Activated CD8-positive, alpha-beta memory T cell treated with anti-CD3 and anti-CD28 coated beads for 36 hours (primary cell): ENCODE measurements at regions not wholly inside any gene's neighbourhood (a gene's known extent, or its start where the extent isn't known, plus 50 kb on each side); places are given as distances from the start of the nearest gene placed in this dataset.

Experiments used
- CTCF ChIA-PET: fragments of 350-600 bp; sonication (Branson Sonifier 250); formaldehyde crosslinking; loops from one replicate; lab custom pipeline; 2021; ENCODE audit warnings: antibody characterized with exemption; lab: Charles Lee
- POLR2A ChIA-PET: fragments of 350-600 bp; sonication (Branson Sonifier 250); formaldehyde crosslinking; loops from one replicate; lab custom pipeline; 2021; ENCODE audit warnings: antibody characterized with exemption; lab: Charles Lee

DNA sequence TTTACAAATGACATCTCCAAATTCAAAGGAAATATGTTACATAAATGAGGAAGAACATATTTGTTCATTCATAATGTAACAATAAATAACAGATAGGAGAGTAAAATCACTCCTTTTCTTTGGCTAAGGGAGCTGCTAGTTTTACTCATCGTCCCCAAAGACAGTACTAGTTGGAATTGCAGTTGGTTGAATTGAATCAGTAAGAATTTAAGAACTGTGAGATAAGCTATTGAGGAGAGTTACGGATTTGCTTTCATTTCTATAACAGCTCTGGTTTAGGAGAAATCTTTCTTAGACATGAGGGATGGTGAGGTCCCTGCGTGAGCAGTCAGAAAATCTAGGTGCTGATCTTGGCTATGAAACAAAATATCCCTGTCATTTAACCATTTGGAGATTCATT, 402.8 kb downstream of the AEBP2 start:
- ChIA-PET CTCF (interaction anchor here (0.5 kb wide), 1 partner anchor 32 kb away, joined by 3 read pairs; no protein-coding TSS in a partner anchor), POLR2A (no interaction called here)

DNA sequence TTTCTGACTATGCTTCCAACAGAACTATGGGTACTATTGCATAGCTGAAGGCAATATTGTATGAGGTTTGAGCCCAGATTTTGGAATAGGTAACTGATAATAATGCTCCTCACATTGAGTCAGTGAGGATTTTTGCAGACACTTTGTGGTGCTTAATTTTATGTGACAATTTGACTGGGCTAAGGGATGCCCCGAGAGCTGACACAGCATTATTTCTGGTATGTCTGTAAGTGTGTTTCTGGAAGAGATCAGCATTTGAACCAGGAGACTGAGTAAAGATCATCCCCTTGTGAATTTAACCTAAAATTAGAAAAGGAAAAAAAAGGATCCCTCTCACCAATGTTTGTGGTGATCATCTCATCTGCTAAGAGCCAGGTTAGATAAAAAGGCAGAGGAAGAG, 404.9 kb downstream of the AEBP2 start:
- CTCF ChIA-PET: interaction anchor here (0.5 kb wide), 1 partner anchor 1190 kb away, joined by 4 read pairs; no protein-coding TSS in a partner anchor
- POLR2A ChIA-PET: no interaction called here

DNA sequence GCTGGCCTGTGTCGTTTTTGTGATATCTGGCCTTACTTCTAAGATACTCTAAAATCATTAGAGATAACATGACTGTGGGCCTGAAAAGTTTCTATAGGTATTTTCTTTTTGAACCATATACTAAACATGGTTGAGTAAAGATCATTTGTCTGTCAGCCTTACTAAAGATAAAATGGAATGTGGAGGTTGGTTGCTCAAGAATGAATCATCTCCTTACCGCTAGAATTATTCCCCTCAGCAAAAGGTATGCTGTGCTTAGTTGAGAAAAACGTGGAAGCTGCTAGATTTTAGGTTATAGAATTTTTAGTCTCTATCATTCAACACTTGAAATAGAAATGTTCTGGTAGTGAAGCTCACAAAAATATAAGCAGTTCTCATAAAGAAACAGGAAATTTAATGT, 407.3 kb downstream of the AEBP2 start:
- CTCF ChIA-PET: no interaction called here
- POLR2A ChIA-PET: no interaction called here

DNA sequence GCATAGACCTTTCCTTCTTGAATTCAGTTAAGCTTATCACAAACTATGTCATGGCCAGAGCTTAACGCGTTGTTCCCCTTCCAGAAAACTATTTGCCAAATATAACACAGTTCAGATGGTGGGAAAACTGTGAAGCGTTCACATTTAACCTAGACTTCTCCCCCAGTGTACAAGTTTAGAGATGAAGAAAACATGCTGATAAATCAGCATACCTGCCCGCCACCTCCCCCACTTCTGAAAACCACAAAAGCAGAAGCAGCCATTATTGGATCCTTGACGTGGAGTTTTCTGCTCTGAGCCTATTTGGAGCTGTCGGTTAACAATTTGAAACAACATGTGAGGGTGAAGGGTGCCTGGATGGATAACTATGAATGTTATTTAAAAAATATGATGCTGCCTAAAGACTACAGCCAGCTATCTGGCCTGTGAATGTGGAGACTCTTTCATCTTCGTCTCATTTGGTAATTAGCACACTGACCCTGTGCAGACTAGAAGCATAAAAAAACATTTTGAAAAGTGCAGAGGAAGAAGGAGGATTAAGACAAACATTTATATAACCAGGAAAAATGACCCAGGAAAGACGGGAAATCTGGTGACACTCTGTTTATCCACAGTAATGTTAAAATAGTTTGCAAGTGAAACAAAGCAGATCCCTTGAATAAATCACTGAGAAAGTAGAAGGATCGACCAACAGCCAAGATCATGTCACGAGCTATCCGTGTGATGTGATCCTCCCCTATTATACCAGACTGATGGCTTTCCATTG, 408.2 kb downstream of the AEBP2 start:
- ChIA-PET POLR2A (no interaction called here), CTCF (no interaction called here)

DNA sequence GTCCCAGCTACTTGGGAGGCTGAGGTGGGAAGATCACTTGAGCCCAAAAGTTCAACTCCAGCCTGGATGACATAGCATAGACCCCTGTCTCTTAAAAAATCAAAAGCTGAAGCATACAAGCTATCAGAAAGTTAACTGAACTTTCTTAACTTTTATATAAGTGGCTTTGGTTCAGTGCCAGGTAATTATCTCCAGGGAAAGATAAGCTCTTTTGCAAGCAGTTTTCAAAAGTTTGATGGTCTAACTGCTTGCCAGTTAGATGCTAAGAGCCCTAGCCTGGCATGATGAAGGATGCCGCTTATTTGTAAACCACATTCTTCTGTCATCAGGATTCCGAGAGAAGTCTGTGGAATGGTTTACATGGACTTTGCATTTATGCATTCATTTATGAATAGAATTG, 409.1 kb downstream of the AEBP2 start:
- CTCF ChIA-PET: no interaction called here
- POLR2A ChIA-PET: interaction anchor here (0.5 kb wide), 1 partner anchor 14 kb away, joined by 3 read pairs; no protein-coding TSS in a partner anchor

DNA sequence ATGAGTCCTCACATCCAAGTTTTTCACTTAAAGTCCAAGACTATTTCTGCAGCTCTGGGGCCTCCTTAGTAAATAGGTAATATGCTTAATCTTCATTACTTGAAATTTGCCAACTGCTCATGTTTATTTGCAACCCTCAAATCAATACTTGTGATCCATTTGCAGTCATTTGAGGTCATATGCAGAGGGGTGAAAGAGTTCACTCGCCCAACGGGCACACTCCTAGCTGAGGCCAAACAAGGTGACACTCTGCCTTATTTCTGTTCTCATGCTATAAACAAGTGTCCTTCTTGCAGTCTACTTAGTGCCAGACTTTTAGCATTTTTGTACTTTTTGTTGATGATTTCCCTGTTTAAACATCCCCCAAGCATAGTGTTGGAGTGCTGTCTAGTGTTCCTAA, 409.9 kb downstream of the AEBP2 start:
- POLR2A ChIA-PET: no interaction called here
- CTCF ChIA-PET: no interaction called here

DNA sequence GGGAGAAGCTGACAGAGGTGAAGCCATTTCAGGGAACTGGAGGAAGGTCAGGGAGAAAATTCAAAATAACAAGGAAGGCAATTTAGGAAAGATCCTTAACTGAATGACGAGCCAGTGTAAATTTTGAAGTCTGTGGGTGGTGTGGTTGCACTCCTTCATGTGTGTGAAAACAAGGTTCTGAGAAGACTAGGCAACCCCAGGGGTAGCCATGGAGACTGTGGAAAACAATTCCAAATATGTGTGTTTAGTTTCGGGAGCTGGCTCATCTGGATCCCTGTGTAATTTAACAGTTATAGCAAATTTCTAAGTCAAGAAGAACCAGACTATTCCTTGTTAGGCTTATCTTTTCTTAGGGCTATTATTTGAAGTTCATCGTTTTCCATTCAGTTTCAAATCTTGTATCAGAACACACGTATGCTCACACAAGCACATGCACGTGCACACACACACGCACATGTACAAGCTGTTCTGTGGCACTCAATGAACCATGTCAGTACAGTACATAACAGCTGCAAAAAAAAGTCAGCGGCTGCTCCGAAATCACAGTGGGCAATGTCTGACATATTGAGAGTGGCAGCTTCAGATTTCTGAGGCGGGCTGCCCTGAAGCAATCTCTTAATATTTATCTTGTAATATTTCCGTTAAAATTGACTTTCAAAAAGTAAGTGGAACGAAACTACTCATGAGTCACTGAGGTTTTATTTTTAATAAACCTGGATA, 411.2 kb downstream of the AEBP2 start:
- POLR2A ChIA-PET: no interaction called here
- CTCF ChIA-PET: no interaction called here

DNA sequence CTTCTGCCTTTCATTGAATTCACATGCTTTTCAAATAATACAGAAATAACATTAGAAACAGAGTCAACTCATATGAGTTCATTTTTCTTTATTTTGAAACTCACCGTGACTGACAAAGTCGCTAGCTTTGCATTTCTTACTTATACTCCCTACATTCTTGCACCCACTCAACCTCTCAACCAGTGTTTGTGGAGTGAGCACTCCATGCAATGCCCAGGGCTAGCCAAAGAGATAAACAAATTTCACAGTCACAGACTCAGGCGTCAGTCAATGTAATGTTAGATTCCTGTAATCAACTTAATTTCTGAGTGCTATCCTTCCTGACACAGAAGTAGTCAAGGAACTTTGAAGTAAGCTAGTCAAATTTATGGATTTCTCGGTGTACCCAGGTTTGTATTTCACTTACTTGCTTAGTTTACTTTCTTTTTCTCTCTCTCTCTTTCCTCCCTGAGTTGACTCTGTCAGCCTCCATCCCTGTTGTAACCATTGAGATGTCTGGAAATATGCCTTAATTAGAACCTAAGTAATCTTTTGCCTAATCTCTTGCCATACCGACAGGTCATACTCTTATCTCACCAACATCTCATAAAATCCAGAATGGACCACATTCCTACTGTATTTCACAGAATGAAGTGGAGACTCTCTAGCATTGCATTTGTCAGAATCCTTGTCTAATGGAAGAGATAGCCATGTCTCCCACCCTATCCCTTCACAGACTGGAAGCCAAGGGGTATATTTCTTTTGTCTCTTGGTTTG, 413.0 kb downstream of the AEBP2 start:
- CTCF ChIA-PET: no interaction called here
- POLR2A ChIA-PET: no interaction called here

DNA sequence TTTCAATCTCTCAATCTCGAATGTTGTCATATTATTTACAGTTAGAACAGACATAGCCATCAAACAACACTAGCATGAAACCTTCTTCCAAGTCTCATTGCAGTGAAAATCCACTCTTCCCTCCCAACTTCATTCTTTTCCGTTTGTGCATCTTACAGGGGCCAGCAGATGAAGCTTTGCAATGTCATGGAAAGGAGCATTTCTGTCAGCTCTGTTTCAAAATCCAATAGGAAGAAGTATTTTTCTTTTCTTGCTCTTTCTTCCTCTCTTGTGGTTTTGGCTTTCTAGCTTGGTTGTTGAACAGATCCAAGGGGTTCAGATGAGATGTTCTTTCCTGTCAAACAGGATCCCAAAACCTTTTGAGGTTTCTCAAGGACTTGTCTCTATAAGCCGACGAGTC, 416.6 kb downstream of the AEBP2 start:
- ChIA-PET POLR2A (no interaction called here), CTCF (no interaction called here)

DNA sequence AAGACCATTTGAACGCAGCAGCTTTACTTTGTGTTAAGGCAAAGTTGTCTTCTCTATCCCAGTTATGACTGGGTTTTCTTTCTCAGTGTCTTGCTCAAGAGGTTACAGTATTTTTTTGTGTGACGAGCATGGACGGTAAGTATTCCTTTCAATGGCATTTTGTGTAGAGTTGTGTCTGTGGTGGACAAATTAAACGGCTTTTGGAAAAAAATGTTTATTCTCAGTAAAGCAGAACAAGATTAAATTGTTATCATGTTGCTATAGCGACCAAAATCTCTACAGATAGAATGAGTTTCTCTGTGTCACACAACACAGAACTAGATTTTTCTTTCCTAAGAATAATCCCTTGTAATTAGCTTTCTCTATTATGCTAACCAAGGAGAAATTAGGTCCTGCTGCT, 417.1 kb downstream of the AEBP2 start:
- ChIA-PET CTCF (no interaction called here), POLR2A (no interaction called here)

DNA sequence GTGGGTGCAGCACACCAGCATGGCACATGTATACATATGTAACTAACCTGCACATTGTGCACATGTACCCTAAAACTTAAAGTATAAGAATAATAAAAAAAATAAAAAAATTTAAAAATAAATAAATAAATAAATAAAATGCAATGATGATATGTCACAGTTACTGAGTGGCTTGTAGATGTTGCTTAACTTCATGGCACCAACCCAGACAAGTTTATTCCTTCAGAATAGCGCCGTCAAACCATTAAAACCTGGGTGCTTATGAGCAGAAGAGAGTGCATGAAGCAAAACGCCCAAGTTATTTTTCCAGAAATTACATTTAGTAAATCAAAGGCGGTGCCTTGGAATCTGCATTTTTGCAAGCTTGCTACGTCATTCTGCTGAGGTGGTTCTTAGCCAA, 417.9 kb downstream of the AEBP2 start:
- CTCF ChIA-PET: no interaction called here

DNA sequence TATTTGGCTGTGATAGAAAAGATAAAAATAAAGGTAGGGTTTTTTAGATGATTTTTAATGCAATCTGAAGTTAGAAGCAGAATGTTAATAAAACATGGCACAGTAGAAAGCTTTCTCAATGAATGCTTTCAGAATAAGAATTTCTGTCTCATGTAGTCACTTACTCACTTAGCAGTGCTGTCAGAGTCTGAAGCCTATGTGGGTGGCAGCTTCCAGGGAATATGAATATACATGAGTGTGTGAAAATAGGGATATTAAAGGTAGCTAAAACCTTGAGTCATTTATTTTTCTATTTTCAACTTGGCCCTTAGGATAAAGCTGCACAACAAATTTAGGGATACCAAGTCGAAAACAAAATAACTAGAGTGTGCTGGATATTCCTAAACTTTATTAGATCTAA, 427.9 kb downstream of the AEBP2 start:
- ChIA-PET CTCF (interaction anchor here (0.6 kb wide), 1 partner anchor 71 kb away, joined by 3 read pairs; no protein-coding TSS in a partner anchor), POLR2A (no interaction called here)

More for the DNA sequence above, 417.9 kb downstream of the AEBP2 start:
- POLR2A ChIA-PET: no interaction called here

DNA sequence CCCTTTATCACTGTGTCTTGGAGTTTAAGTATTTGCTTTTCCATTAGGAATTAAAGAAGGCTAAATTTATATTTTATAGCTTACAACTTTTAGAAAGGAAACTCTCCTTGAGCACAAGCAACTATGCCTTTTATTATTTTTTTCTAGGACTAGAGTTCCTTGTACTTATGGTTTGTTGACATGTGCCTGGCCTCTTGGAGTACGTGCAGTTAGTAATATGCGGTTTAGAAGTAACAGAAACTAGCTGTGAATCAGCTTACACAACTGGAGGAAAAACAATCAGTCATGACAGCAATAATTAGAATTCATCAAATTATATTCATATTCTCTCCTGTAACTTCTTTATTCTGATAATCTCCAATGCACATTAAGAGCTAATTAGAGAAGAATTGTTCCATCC, 428.7 kb downstream of the AEBP2 start:
- POLR2A ChIA-PET: interaction anchor here (0.5 kb wide), 1 partner anchor 274 kb away, joined by 4 read pairs; no protein-coding TSS in a partner anchor
- CTCF ChIA-PET: no interaction called here

DNA sequence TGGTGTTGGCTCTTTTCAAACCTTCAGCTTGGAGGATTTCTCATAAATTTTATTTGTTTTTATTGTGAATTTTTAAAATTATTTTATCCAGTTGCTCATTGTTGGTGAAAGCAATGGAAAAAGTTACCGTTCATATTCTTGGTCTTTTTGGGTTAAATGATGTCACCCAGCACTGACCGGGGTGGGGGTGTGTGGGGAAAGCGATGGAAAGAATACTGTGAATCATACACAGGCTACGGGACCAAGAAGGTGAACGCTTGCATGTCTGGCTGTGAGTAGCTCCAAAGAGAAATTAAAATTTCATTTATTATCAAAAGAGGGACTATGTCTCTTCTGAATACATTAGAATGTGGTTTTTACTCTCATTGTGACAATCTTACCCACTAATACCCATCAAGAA, 430.1 kb downstream of the AEBP2 start:
- POLR2A ChIA-PET: no interaction called here
- CTCF ChIA-PET: no interaction called here

DNA sequence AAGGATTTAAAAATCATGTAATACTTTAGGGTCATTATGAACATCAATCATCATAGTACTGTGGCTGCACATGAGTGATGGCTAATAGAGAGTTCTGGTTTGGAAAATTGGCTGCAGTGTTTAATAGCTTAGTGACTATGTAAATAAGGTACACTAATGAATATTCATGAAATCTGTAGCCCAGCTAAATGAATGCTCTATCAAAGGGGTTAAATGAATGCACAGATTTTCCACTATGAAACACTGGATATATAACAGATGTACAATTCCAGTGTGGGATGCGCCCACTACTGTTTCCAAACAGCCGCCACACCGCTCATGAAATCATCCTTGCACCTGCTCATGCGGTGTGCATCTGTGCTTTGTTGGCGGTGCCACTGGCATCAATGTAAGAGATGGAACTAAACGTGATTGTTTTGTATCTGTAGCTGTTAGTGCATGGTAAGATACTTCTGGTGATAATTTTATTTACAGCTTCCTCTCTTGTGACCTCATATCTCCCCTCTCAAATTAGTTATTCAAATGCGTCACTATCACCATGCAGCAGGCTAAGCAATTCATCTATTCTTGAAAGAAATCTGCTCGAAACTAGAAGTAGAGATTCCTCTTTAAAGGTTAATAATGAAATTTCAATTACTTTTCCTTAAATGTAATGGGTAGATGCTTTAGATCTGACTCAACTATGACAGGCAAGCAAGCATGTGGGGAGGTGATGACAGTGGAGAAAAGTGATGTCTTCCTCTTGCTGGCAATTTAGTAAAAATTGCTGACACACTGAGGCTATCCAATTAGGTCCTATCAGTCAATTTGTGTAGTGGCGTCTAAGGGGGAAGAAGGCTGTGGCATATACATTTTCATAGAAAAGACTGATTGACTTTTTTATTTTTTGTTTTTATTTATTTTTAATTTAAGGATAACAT, 433.6 kb downstream of the AEBP2 start:
- ChIA-PET POLR2A (no interaction called here), CTCF (no interaction called here)

DNA sequence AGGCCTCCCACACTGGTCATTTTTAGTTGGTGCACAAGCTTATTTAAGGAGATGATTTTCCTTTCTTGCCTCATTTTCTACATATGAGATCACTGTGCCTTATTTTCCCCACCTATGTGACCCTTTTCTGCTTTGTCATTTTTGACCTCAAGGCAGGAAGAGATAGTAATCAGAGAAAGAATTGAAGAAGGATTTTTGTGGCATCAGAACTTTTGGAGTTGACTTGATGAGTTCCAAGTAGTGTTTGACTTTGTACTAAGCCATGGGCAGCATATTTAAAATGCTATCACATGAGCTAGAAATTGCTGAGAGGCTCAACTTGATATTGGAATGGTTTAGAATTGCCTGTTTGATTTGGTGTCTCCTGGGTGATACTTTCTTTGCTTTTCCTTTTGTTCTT, 440.8 kb downstream of the AEBP2 start:
- CTCF ChIA-PET: no interaction called here
- POLR2A ChIA-PET: no interaction called here

DNA sequence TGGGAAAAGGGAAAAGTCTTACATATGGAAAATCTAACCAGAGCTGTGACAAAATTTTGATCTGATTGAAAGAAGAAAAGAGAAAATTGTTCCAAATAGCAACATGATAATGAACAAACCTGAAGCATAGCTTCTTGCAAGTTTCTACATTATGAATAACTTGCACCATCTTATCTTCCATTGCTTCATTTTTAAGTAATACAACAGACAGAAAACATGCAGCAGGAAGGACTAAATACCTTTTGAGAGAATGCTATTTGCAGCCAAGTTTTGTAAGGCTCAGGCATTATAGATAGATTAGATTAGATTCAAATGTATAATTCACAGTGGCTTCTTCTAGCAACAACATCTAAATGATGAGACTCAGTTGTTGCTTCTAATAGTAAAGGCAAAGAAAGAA, 441.4 kb downstream of the AEBP2 start:
- ChIA-PET POLR2A (no interaction called here), CTCF (no interaction called here)

DNA sequence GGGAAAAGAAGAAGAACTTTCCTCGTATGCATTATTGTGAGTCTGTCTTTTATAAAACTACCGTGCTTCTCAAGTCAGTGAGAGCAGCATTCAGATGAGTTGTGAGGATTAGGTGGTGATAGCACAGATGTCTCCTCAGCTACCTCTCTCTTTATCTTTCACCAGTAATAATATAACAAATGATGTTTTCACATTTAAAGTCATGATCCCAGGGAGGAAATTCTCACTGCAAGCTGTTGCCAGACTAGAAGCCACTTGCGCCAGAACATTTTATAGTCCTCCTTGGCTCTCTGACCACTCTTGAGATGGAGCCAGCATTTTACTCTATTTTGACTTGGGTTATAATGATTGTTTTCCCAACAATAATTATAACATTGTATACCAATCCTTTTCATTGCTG, 443.1 kb downstream of the AEBP2 start:
- POLR2A ChIA-PET: no interaction called here
- CTCF ChIA-PET: no interaction called here

DNA sequence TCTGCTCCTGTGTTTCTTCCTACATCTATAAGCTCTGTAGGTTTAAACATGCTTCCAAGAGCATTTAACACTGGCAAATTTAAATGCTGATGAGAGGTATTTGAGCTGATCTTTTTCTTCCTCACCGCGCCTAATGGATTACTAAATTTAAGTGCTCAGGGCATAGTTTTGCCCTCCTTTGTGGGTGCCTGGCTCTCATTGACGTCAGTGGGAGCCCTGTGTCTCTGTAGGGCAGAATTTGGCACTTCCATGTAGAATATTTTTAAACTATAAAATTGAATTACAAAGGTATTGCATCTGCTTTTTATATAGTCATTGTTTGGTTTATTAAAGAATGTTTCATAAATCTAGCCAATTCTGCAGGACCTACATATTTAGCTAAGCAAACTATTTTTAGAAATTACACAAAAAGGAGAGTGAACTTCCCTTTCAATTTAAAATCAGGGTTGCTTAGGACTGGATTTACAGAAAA, 444.8 kb downstream of the AEBP2 start:
- ChIA-PET POLR2A (no interaction called here), CTCF (no interaction called here)
